ENCODE measurements at regions not wholly inside any gene's neighbourhood (a gene's known extent, or its start where the extent isn't known, plus 50 kb on each side); places are given as distances from the start of the nearest gene placed in this dataset.
"Not testable (repeated sequence)": the region's sequence is repeated elsewhere in the genome, so short reads cannot be mapped to it uniquely, and the experiment has no call there.

DNA sequence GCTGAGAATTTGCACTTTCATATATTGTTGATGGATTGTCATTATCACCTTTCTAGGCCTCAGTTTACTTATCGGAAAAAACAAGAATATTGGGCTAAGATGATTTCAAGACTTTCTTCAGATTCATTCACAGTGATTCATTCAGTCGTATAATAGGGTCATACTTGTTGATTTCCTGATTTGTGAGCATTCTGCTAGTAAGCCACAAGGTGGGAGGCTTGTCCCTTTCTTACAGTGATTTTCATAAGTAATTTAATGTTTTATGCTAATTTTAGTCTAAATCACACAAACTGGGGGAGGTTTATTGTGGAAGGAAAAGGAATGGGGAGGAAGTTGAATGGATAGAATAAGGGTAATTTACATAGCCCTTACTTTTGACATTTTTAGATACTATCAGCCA is 126.8 kb upstream of the GOLGA6L4 start:
- ChIA-PET POLR2A (no interaction called here), CTCF (no interaction called here)
- Histone ChIP-seq H3K27me3 (ENCODE audit: control insufficient read depth, insufficient read depth, low read length) (no peaks in the 10 kb centered on the region), H3K4me3 (ENCODE audit: low read depth, low read length) (no peak overlapping the region), H3K9me3 (ENCODE audit: control insufficient read depth, insufficient read depth, low read length) (no peaks in the 10 kb centered on the region), H3K27ac (ENCODE audit: low read depth, low read length) (no peak overlapping the region)
- TF ChIP-seq, protein P1, sequence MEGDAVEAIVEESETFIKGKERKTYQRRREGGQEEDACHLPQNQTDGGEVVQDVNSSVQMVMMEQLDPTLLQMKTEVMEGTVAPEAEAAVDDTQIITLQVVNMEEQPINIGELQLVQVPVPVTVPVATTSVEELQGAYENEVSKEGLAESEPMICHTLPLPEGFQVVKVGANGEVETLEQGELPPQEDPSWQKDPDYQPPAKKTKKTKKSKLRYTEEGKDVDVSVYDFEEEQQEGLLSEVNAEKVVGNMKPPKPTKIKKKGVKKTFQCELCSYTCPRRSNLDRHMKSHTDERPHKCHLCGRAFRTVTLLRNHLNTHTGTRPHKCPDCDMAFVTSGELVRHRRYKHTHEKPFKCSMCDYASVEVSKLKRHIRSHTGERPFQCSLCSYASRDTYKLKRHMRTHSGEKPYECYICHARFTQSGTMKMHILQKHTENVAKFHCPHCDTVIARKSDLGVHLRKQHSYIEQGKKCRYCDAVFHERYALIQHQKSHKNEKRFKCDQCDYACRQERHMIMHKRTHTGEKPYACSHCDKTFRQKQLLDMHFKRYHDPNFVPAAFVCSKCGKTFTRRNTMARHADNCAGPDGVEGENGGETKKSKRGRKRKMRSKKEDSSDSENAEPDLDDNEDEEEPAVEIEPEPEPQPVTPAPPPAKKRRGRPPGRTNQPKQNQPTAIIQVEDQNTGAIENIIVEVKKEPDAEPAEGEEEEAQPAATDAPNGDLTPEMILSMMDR (IDR thresholded peaks at IDR 0.05; ENCODE audit: low read depth, low read length): peak; percentile 12; the same call in 1 of the 2 replicates
- no peak for DNase-seq (ENCODE audit: low read depth, low spot score)

DNA sequence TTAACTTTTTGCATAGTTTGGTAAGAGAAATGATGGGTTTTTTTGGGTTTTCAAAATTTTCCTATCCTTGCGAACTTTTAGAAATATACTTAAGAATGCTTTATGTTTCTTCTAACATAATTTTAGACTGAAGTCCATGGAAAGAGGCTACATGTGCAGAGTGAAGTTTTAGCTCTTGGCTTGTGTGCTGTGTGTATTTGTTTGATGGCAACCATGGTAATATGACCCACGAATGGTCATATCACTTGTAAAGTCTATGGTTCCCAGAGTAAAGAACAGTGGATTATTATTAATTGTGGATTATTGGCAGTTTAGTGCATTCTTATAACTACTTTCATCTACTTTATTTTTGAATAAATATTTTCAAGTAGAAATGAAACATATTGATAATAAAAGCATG is 124.0 kb upstream of the GOLGA6L4 start:
- ChIA-PET CTCF (no interaction called here), POLR2A (no interaction called here)
- H3K9me3 ChIP-seq (ENCODE audit: control insufficient read depth, insufficient read depth, low read length): no peaks in the 10 kb centered on the region
- TF ChIP-seq, protein P1 (IDR thresholded peaks at IDR 0.05; ENCODE audit: low read depth, low read length): no peak
- H3K27ac ChIP-seq (ENCODE audit: low read depth, low read length): no peak overlapping the region
- no peaks in the 10 kb centered on the region for H3K27me3 ChIP-seq (ENCODE audit: control insufficient read depth, insufficient read depth, low read length)
- no peak overlapping the region for H3K4me3 ChIP-seq (ENCODE audit: low read depth, low read length)
- no peak for DNase-seq (ENCODE audit: low read depth, low spot score)

DNA sequence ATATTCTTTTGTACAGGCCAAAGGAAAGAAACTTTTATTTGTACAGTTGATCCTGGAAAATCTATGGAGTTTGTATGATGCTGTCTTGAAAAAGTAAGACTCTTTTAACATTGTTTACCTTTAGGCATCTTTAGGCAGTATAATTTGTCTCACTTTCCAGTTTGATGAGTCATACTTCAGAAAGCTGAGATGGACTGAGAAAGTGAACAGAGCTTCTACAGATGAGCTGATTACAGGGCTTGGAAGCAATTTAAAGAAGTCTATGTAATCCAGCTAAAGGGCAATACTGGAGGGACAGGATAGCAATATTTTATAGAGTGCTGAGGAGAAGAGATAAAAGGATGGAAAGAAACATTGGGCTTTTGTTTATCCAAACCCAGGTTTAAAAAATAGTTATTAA is 123.5 kb upstream of the GOLGA6L4 start:
- TF ChIP-seq, protein P1 (IDR thresholded peaks at IDR 0.05; ENCODE audit: low read depth, low read length): no peak
- no peak overlapping the region for H3K4me3 ChIP-seq (ENCODE audit: low read depth, low read length)
- no peaks in the 10 kb centered on the region for H3K9me3 ChIP-seq (ENCODE audit: control insufficient read depth, insufficient read depth, low read length)
- DNase-seq (ENCODE audit: low read depth, low spot score): no peak
- POLR2A ChIA-PET: no interaction called here
- no peaks in the 10 kb centered on the region for H3K27me3 ChIP-seq (ENCODE audit: control insufficient read depth, insufficient read depth, low read length)
- H3K27ac ChIP-seq (ENCODE audit: low read depth, low read length): no peak overlapping the region
- CTCF ChIA-PET: interaction anchor here (0.9 kb wide), 1 partner anchor 548 kb away, joined by 3 read pairs; no protein-coding TSS in a partner anchor

DNA sequence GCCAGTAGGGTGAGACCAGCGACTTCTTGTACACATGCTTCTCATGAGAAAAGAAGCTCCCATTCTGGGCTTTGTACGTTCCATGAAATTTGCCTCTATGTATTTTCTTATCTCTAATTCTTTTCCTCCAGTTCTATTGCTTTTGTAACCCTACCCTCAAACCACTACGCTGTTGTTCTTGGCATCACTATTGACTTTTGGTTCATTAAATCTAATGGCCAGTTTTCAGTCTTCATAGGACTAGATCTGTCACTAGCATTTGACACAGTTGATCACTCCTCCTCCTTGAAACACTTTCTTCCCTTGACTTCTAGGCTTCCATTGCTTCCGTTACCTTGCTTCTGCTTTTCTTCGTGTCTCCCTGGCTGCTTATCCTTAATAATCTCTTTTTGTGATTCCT is 121.7 kb upstream of the GOLGA6L4 start:
- Histone ChIP-seq H3K9me3 (ENCODE audit: control insufficient read depth, insufficient read depth, low read length) (no peaks in the 10 kb centered on the region), H3K27me3 (ENCODE audit: control insufficient read depth, insufficient read depth, low read length) (no peaks in the 10 kb centered on the region), H3K27ac (ENCODE audit: low read depth, low read length) (no peak overlapping the region), H3K4me3 (ENCODE audit: low read depth, low read length) (no peak overlapping the region)
- ChIA-PET POLR2A (no interaction called here), CTCF (no interaction called here)
- TF ChIP-seq, protein P1 (IDR thresholded peaks at IDR 0.05; ENCODE audit: low read depth, low read length): no peak
- no peak for DNase-seq (ENCODE audit: low read depth, low spot score)

DNA sequence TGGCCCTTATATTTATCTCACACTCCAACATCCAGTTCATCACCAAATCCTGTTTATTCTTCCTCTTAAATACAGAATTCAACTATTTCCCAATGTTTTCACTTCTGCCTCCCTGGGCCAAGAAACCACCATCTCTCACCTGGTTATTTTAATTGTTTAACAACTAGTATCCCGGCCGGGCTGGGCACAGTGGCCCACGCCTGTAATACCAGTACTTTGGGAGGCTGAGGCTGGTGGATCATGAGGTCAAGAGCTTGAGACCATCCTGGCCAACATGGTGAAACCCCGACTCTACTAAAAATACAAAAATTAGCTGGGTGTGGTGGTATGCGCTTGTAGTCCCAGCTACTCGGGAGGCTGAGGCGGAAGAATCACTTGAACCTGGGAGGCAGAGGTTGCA is 120.9 kb upstream of the GOLGA6L4 start:
- H3K27ac ChIP-seq (ENCODE audit: low read depth, low read length); DNase-seq (ENCODE audit: low read depth, low spot score); H3K9me3 ChIP-seq (ENCODE audit: control insufficient read depth, insufficient read depth, low read length); CTCF ChIA-PET; POLR2A ChIA-PET; H3K4me3 ChIP-seq (ENCODE audit: low read depth, low read length); H3K27me3 ChIP-seq (ENCODE audit: control insufficient read depth, insufficient read depth, low read length): not testable (repeated sequence)

DNA sequence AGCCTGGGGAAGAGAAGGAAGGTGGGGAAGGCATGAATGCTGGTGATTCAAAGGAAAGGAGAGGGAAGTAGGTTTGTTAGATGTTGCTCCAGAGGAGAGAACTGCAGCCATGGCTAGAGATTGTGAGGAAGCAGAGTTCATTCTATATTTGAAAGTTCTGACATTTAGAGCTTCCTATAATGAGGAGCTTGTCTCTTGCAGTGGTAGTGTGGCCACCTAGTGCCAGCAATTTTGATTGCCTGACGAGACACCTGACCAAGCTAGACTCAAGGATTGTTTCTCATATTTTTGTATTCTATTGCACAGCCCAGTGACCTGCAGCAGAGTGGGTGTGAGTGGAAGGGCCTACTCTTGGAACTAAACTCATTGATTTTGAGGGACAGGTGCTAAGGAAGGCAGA is 116.2 kb upstream of the GOLGA6L4 start:
- CTCF ChIA-PET; DNase-seq (ENCODE audit: low read depth, low spot score); POLR2A ChIA-PET; H3K27ac ChIP-seq (ENCODE audit: low read depth, low read length); H3K27me3 ChIP-seq (ENCODE audit: control insufficient read depth, insufficient read depth, low read length); H3K9me3 ChIP-seq (ENCODE audit: control insufficient read depth, insufficient read depth, low read length); H3K4me3 ChIP-seq (ENCODE audit: low read depth, low read length): not testable (repeated sequence)

DNA sequence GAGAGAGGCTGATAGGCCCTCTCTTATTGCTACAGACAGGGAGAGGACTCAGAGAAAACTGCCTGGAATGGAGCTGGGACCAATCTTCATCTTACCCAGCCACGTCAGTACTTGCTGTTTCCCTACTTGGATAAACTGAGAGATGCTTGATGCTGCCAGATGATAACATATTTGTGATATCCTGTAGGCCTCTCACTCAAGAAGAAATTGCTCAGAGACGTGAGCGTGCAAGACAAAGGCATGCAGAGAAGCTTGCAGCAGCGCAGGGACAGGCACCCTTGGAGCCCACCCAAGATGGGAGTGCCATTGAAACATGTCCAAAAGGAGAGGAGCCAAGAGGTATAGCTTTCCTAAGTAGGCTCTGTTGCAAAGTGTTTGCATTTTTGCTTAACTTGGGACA is 114.7 kb upstream of the GOLGA6L4 start:
- H3K27me3 ChIP-seq (ENCODE audit: control insufficient read depth, insufficient read depth, low read length); H3K27ac ChIP-seq (ENCODE audit: low read depth, low read length); H3K9me3 ChIP-seq (ENCODE audit: control insufficient read depth, insufficient read depth, low read length); H3K4me3 ChIP-seq (ENCODE audit: low read depth, low read length); POLR2A ChIA-PET; DNase-seq (ENCODE audit: low read depth, low spot score): not testable (repeated sequence)
- CTCF ChIA-PET: interaction anchor here (0.8 to 0.9 kb wide), 2 partner anchors 22 to 23 kb away, joined by 3 read pairs; no protein-coding TSS in a partner anchor

DNA sequence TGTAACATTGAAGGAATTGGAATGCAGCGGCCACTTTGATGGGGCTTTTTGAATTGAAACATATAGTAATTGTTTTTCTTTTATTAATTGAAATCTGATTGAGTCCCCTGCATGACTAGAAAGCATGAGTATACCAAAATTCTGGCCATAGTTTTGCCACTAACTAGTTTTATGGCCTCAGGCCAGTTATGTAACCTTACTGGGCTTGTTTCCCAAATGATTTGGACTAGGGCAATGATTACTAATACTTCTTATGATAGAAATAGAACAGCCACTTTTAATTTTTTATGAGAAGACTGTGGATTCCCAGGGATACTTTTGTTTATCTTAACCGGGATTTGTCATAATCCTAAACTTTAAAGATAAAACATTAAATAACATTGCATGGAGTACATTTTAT is 106.9 kb upstream of the GOLGA6L4 start:
- DNase-seq (ENCODE audit: low read depth, low spot score); POLR2A ChIA-PET; H3K4me3 ChIP-seq (ENCODE audit: low read depth, low read length); H3K9me3 ChIP-seq (ENCODE audit: control insufficient read depth, insufficient read depth, low read length); H3K27ac ChIP-seq (ENCODE audit: low read depth, low read length); CTCF ChIA-PET; H3K27me3 ChIP-seq (ENCODE audit: control insufficient read depth, insufficient read depth, low read length): not testable (repeated sequence)

DNA sequence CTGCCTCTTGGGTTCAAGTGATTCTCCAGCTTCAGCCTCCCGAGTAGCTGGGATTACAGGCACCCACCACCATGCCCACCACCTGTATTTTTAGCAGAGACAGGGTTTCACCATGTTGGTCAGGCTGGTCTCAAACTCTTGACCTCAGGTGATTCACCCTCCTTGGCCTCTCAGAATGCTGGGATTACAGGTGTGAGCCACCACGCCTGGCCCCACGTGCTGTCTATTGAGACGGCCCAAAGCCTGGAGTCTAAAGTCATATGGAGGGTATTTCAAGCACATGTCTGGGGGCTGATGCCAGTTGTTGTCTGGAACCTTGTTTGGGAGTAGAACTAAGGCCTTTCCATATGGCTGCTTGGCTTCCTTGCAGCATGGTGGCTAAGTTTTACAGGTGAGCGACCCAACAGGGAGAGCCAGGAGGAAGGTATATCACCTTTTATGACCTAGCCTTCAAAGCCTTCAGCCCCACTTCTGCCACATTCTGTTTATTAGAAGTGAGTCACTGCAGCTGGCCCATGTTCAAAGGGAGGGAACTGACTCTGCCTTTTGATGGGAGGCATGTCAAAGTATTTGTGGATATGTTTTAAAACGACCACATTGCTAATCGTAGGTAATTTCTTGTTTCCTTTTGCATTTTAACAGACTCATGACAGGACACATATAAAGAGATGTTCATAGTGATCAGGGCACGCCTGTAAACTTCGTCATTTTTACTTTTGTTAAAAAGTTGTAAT is 105.3 kb upstream of the GOLGA6L4 start:
- H3K27me3 ChIP-seq (ENCODE audit: control insufficient read depth, insufficient read depth, low read length); H3K9me3 ChIP-seq (ENCODE audit: control insufficient read depth, insufficient read depth, low read length); H3K27ac ChIP-seq (ENCODE audit: low read depth, low read length); DNase-seq (ENCODE audit: low read depth, low spot score); H3K4me3 ChIP-seq (ENCODE audit: low read depth, low read length); POLR2A ChIA-PET: not testable (repeated sequence)
- CTCF ChIA-PET: interaction anchor here (1.2 kb wide), 1 partner anchor 12 kb away, joined by 3 read pairs; no protein-coding TSS in a partner anchor
